ENCODE measurements at regions not wholly inside any gene's neighbourhood (a gene's known extent, or its start where the extent isn't known, plus 50 kb on each side); places are given as distances from the start of the nearest gene placed in this dataset.

DNA sequence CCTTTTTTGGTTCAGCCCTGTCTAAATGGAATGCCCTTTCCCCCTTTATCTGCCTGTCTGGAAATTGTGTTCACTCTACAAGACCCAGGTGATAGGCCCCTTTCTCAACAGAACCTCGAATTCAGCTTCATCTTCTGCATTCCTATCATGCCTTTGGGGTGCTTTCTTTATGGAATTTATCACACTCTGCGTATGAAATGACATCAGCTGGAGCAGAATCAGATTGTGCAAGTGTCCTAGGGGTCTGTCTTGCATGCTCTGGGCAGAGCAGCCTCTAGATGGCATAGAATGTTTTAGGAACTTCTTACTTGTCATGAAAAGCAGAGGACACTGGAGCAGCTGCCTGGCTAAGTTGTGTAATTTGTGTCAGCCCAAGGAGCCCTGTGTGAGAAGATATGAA lies 84.9 kb downstream of the ISL1 start:
- H3K9me3 Mint-ChIP-seq, result no peaks in the 10 kb centered on the region
- Histone ChIP-seq H3K27me3 (ENCODE audit: insufficient read depth) (no peaks in the 10 kb centered on the region), H4K20me1 (replicated peaks; ENCODE audit: insufficient read depth) (no peaks in the 10 kb centered on the region), H2AFZ (no peak overlapping the region), H3F3A (replicated peaks; ENCODE audit: low read depth) (no peaks in the 10 kb centered on the region), H3K9me2 (ENCODE audit: insufficient read depth) (no peaks in the 10 kb centered on the region), H3K4me3 (no peak overlapping the region), H3K4me2 (no peak overlapping the region), H3K27ac (ENCODE audit: low read depth) (no peak overlapping the region), H3K79me2 (replicated peaks; ENCODE audit: insufficient read depth) (no peaks in the 10 kb centered on the region), H3K4me1 (ENCODE audit: insufficient read depth) (0 out of 2 replicates have a peak, but pooled peaks cover 3% of the 10 kb centered on the region), H3K36me3 (ENCODE audit: insufficient read depth) (no peaks in the 10 kb centered on the region)
- H3K27ac Mint-ChIP-seq, result no peak overlapping the region
- H3K4me3 Mint-ChIP-seq, result no peak overlapping the region
- ATAC-seq, result peak; percentile 39; the same call in 1 of the 3 replicates
- H3K27me3 Mint-ChIP-seq (ENCODE audit: insufficient read depth, low read depth, poor library complexity), result no peaks in the 10 kb centered on the region
- TF ChIP-seq JUNB (IDR thresholded peaks at IDR 0.05; ENCODE audit: unreplicated experiment) (no peak), CTCF (conservative IDR thresholded peaks at IDR 0.05; ENCODE audit: low read depth in 2 of 2) (peak; percentile 25 to 37; a peak in 3 of 4 replicates)
- no peak for DNase-seq (ENCODE audit: low spot score)
- peaks cover 10% of the 10 kb centered on the region for H3K4me1 Mint-ChIP-seq
- H3K36me3 Mint-ChIP-seq (ENCODE audit: low read depth), result no peaks in the 10 kb centered on the region

DNA sequence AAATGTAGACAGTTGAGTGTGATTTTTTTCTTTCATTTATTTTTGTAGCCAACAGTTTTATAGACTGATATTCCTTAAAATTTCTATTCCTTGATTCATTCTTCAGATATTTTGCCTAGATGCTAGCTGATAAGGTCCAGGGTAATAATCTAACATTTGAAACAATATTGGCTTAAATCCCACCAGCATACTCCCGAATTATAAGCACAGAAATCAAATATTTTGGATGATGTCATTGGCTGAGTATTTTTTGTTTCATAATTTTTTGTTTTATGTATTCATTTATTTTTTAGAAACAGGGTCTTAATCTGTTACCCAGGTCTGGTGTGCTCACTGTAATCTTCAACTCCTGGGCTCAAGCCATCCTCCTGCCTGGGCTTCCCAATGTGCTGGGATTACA lies 88.4 kb downstream of the ISL1 start:
- Mint-ChIP-seq H3K4me3 (no peak overlapping the region), H3K27ac (no peak overlapping the region)

More for the DNA sequence above, 88.4 kb downstream of the ISL1 start:
- Mint-ChIP-seq H3K9me3 (no peaks in the 10 kb centered on the region), H3K4me1 (peaks cover 3% of the 10 kb centered on the region; the same call in 2 of the 3 replicates), H3K27me3 (ENCODE audit: insufficient read depth, low read depth, poor library complexity) (no peaks in the 10 kb centered on the region), H3K36me3 (ENCODE audit: low read depth) (no peaks in the 10 kb centered on the region)
- no peaks in the 10 kb centered on the region for H3K9me2 ChIP-seq (ENCODE audit: insufficient read depth)
- no peak overlapping the region for H3K4me3 ChIP-seq
- H3K79me2 ChIP-seq (replicated peaks; ENCODE audit: insufficient read depth), result no peaks in the 10 kb centered on the region
- H4K20me1 ChIP-seq (replicated peaks; ENCODE audit: insufficient read depth), result no peaks in the 10 kb centered on the region
- DNase-seq (ENCODE audit: low spot score), result no peak
- no peak overlapping the region for H3K27ac ChIP-seq (ENCODE audit: low read depth)
- H3K36me3 ChIP-seq (ENCODE audit: insufficient read depth), result no peaks in the 10 kb centered on the region
- no peak for TF ChIP-seq ZNF114 (CRISPR knock-in tag; IDR thresholded peaks at IDR 0.05)
- no peak for TF ChIP-seq CREB1 (CRISPR knock-in tag; IDR thresholded peaks at IDR 0.05; ENCODE audit: low read depth)
- no peak for TF ChIP-seq STAT1 (IDR thresholded peaks at IDR 0.05; ENCODE audit: unreplicated experiment)
- no peak for TF ChIP-seq JUNB (IDR thresholded peaks at IDR 0.05; ENCODE audit: unreplicated experiment)
- no peak for TF ChIP-seq ZNF462 (CRISPR knock-in tag; IDR thresholded peaks at IDR 0.05)
- no peak for TF ChIP-seq NANOG (IDR thresholded peaks at IDR 0.05; ENCODE audit: borderline replicate concordance)
- no peak for TF ChIP-seq EZH2phosphoT487 (IDR thresholded peaks at IDR 0.05; ENCODE audit: unreplicated experiment)
- TF ChIP-seq ZNF331 (CRISPR knock-in tag; IDR thresholded peaks at IDR 0.05; ENCODE audit: low read depth), result no peak
- no peak for TF ChIP-seq CTCF (conservative IDR thresholded peaks at IDR 0.05; ENCODE audit: low read depth in 2 of 2)
- no peak for TF ChIP-seq POLR2AphosphoS5 (IDR thresholded peaks at IDR 0.05; ENCODE audit: low read depth)
- no peaks in the 10 kb centered on the region for H3K4me1 ChIP-seq (ENCODE audit: insufficient read depth)
- H3K4me2 ChIP-seq, result no peak overlapping the region
- no peak for ATAC-seq
- H2AFZ ChIP-seq, result no peak overlapping the region
- H3K27me3 ChIP-seq (ENCODE audit: insufficient read depth), result no peaks in the 10 kb centered on the region
- no peaks in the 10 kb centered on the region for H3F3A ChIP-seq (replicated peaks; ENCODE audit: low read depth)
